DLD1 (cell line): ENCODE measurements at regions not wholly inside any gene's neighbourhood (a gene's known extent, or its start where the extent isn't known, plus 50 kb on each side); places are given as distances from the start of the nearest gene placed in this dataset.
"Not testable (repeated sequence)": the region's sequence is repeated elsewhere in the genome, so short reads cannot be mapped to it uniquely, and the experiment has no call there.

Experiments used
- in situ Hi-C: cut with HindIII; loops from 2 replicates; pipeline ENCODE4 v1.10.0; 2017; ENCODE audit warnings: low sequenced_read_pairs

- in situ Hi-C loops: no loop called here
Observed at GRCh38 chr2:67567886-67568285, 170.8 kb downstream of the ETAA1 start.

- in situ Hi-C loops: no loop called here
Observed at GRCh38 chr2:67570611-67571010, 173.5 kb downstream of the ETAA1 start.

- in situ Hi-C loops: no loop called here
Observed at GRCh38 chr2:67571785-67572718, 174.9 kb downstream of the ETAA1 start.

GRCh38 chr2:67572721-67573435 is 175.7 kb downstream of the ETAA1 start:
- in situ Hi-C loops: no loop called here

- in situ Hi-C loops: no loop called here
Observed at GRCh38 chr2:67574230-67574629, 177.1 kb downstream of the ETAA1 start.

- in situ Hi-C loops: no loop called here
Observed at GRCh38 chr2:67576226-67576625, 179.1 kb downstream of the ETAA1 start.

GRCh38 chr2:67576991-67577390 is 179.9 kb downstream of the ETAA1 start:
- in situ Hi-C loops: no loop called here

GRCh38 chr2:67579216-67579615 is 182.1 kb downstream of the ETAA1 start:
- in situ Hi-C loops: no loop called here

GRCh38 chr2:67579806-67580205 is 182.7 kb downstream of the ETAA1 start:
- in situ Hi-C loops: no loop called here

- in situ Hi-C loops: no loop called here
Observed at GRCh38 chr2:67581751-67582150, 184.6 kb downstream of the ETAA1 start.

GRCh38 chr2:67583185-67583584 is 186.1 kb downstream of the ETAA1 start:
- in situ Hi-C loops: no loop called here

- in situ Hi-C loops: no loop called here
Observed at GRCh38 chr2:67585400-67585799, 188.3 kb downstream of the ETAA1 start.

- in situ Hi-C loops: not testable (repeated sequence)
Observed at GRCh38 chr2:67589121-67589520, 192.0 kb downstream of the ETAA1 start.

GRCh38 chr2:67594522-67594921 is 197.4 kb downstream of the ETAA1 start:
- in situ Hi-C loops: not testable (repeated sequence)

GRCh38 chr2:67596871-67597270 is 199.7 kb downstream of the ETAA1 start:
- in situ Hi-C loops: no loop called here

- in situ Hi-C loops: no loop called here
Observed at GRCh38 chr2:67599561-67599960, 202.4 kb downstream of the ETAA1 start.

GRCh38 chr2:67600222-67600871 is 203.2 kb downstream of the ETAA1 start:
- in situ Hi-C loops: no loop called here

GRCh38 chr2:67600946-67601345 is 203.8 kb downstream of the ETAA1 start:
- in situ Hi-C loops: no loop called here

GRCh38 chr2:67604360-67604759 is 207.2 kb downstream of the ETAA1 start:
- in situ Hi-C loops: no loop called here

- in situ Hi-C loops: no loop called here
Observed at GRCh38 chr2:67612576-67613042, 215.5 kb downstream of the ETAA1 start.

- in situ Hi-C loops: no loop called here
Observed at GRCh38 chr2:67613227-67613626, 216.1 kb downstream of the ETAA1 start.
